ENCODE measurements at regions not wholly inside any gene's neighbourhood (a gene's known extent, or its start where the extent isn't known, plus 50 kb on each side); places are given as distances from the start of the nearest gene placed in this dataset.

DNA sequence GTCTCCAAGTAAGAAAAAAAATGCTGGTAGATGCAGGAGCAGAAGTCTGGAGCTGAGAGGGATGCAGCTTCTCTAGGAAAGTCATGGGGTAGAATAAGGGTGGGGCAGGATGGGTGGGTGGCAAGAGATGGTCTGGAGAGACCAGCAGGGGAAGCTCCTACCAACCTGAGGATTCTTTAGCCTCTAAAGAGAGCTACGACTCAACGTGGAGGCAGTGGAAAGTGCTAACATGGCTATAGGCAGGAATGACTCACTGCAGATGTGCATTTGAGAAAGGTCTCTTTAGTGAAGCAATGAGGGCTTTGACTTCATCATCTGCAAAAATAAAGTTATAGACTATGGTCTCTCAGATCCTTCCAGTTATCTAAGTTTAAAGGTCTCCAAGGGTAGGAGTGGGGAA is 722.8 kb upstream of the RAB6C start:
- TF ChIP-seq RELA (CRISPR knock-in tag; IDR thresholded peaks at IDR 0.05; ENCODE audit: borderline replicate concordance) (no peak), FOXJ3 (CRISPR knock-in tag; IDR thresholded peaks at IDR 0.05; ENCODE audit: borderline replicate concordance) (no peak), NR2C2 (CRISPR knock-in tag; IDR thresholded peaks at IDR 0.05) (no peak), USF2 (CRISPR knock-in tag; IDR thresholded peaks at IDR 0.05) (no peak), TEAD1 (CRISPR knock-in tag; IDR thresholded peaks at IDR 0.05) (no peak)
- TF ChIP-seq, protein P1, sequence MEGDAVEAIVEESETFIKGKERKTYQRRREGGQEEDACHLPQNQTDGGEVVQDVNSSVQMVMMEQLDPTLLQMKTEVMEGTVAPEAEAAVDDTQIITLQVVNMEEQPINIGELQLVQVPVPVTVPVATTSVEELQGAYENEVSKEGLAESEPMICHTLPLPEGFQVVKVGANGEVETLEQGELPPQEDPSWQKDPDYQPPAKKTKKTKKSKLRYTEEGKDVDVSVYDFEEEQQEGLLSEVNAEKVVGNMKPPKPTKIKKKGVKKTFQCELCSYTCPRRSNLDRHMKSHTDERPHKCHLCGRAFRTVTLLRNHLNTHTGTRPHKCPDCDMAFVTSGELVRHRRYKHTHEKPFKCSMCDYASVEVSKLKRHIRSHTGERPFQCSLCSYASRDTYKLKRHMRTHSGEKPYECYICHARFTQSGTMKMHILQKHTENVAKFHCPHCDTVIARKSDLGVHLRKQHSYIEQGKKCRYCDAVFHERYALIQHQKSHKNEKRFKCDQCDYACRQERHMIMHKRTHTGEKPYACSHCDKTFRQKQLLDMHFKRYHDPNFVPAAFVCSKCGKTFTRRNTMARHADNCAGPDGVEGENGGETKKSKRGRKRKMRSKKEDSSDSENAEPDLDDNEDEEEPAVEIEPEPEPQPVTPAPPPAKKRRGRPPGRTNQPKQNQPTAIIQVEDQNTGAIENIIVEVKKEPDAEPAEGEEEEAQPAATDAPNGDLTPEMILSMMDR (IDR thresholded peaks at IDR 0.05), result no peak
